Ovary (tissue), 7 donors: ENCODE measurements at regions not wholly inside any gene's neighbourhood (a gene's known extent, or its start where the extent isn't known, plus 50 kb on each side); places are given as distances from the start of the nearest gene placed in this dataset.

Experiments used
- DNase-seq, 5 donors: peaks; one replicate each; pipeline ENCODE4 v3.0.0-alpha.2; 2019 to 2020
- H3K27ac ChIP-seq, 2 donors: fragments of 200-600 bp; one replicate each; pipeline versions ENCODE4 v1.5.1 to v1.8.0; 2019 to 2022
- H3K27me3 ChIP-seq: fragments of 200-600 bp; one replicate; pipeline ENCODE4 v1.8.0; 2022
- H3K36me3 ChIP-seq: fragments of 200-600 bp; sonication (generic); one replicate; pipeline ENCODE4 v1.5.1; 2019
- H3K4me1 ChIP-seq: one replicate; pipeline ENCODE4 v1.8.1; 2013; ENCODE audit warnings: mild to moderate bottlenecking, moderate library complexity; ENCODE audit not compliant: insufficient read depth
- H3K4me3 ChIP-seq: fragments of 200-600 bp; sonication (generic); one replicate; pipeline ENCODE4 v1.5.1; 2017
- H3K9me3 ChIP-seq, 2 donors: fragments of 200-600 bp in 1 of 2; sonication (generic) in 1 of 2; one replicate each; pipeline versions ENCODE4 v1.5.1 to v1.8.1; 2013 to 2019; ENCODE audit warnings: mild to moderate bottlenecking in 1 of 2, moderate library complexity in 1 of 2
- EP300 ChIP-seq: sonication (generic); formaldehyde crosslinking; IDR thresholded peaks from one replicate; pipeline ENCODE4 v1.6.1; 2017; ENCODE audit warnings: antibody characterized with exemption
- POLR2A ChIP-seq: fragments of 450-650 bp; IDR thresholded peaks from one replicate; pipeline ENCODE4 v1.6.1; 2017; ENCODE audit warnings: antibody characterized with exemption, mild to moderate bottlenecking, moderate library complexity
- WGBS, 3 donors: extraction: QIAGEN DNeasy Blood & Tissue Kit in 1 of 3; methylation state at CpG; one replicate each; pipeline versions ENCODE4 v1.1.5 to v1.1.7; 2013 to 2017; 5-methylcytosine and 5-hydroxymethylcytosine counted together
- intact Hi-C, 4 donors: fragments of 100-400 bp; cut with DNase I; formaldehyde crosslinking; loops; one replicate each; pipeline versions ENCODE4 v1.11.0 to v1.15.1; 2022 to 2023
- TF ChIP-seq, protein P1 (sequence below), 3 donors: fragments of 450-650 bp in 2 of 3; fragments of 200-600 bp in 1 of 3; IDR thresholded peaks; one replicate each; pipeline versions ENCODE4 v1.5.1 to v1.8.0; 2016 to 2022; ENCODE audit warnings: antibody characterized with exemption in 3 of 3, mild to moderate bottlenecking in 1 of 3
- donor health status: DM: no; HTN: no; CAD: no; lungs with moderate emphysema.
- donor health status: DM: no; HTN: no; CAD: no.
- donor health status: Bipolar disorder and iron deficiency.
- donor health status: DM: no; HTN: no; CAD: no.
- donor health status: DM: yes; HTN: yes; CAD: no.

DNA sequence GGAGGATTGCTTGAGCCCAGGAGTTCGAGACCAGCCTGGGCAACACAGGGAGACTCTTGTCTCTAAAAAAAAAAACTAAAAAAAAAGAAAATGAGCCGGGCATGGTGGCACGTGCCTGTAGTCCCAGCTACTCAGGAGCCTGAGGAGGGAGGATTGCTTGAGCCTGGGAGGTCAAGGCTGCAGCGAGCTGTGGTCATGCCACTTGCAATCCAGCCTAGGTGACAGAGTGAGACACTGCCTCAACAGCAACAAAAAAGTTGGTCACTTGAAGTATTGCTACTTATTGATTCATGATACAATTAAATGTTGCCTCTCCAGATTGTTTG, 57.9 kb upstream of the CXADR start:
- no peak overlapping the region for H3K4me3 ChIP-seq
- TF ChIP-seq EP300: no peak
- TF ChIP-seq POLR2A: no peak
- TF ChIP-seq, protein P1, sequence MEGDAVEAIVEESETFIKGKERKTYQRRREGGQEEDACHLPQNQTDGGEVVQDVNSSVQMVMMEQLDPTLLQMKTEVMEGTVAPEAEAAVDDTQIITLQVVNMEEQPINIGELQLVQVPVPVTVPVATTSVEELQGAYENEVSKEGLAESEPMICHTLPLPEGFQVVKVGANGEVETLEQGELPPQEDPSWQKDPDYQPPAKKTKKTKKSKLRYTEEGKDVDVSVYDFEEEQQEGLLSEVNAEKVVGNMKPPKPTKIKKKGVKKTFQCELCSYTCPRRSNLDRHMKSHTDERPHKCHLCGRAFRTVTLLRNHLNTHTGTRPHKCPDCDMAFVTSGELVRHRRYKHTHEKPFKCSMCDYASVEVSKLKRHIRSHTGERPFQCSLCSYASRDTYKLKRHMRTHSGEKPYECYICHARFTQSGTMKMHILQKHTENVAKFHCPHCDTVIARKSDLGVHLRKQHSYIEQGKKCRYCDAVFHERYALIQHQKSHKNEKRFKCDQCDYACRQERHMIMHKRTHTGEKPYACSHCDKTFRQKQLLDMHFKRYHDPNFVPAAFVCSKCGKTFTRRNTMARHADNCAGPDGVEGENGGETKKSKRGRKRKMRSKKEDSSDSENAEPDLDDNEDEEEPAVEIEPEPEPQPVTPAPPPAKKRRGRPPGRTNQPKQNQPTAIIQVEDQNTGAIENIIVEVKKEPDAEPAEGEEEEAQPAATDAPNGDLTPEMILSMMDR (IDR thresholded peaks at IDR 0.05): no peak
- H3K4me1 ChIP-seq: no peaks in the 10 kb centered on the region
- H3K27me3 ChIP-seq: no peaks in the 10 kb centered on the region
- intact Hi-C loops: no loop called here
- H3K27ac ChIP-seq: no peak overlapping the region
- no peak for DNase-seq
- H3K36me3 ChIP-seq: no peaks in the 10 kb centered on the region
- H3K9me3 ChIP-seq: no peaks in the 10 kb centered on the region
- WGBS, 3 donors: 49 to 63% (median 59%) methylated on average over 4 of the region's 4 CpGs

DNA sequence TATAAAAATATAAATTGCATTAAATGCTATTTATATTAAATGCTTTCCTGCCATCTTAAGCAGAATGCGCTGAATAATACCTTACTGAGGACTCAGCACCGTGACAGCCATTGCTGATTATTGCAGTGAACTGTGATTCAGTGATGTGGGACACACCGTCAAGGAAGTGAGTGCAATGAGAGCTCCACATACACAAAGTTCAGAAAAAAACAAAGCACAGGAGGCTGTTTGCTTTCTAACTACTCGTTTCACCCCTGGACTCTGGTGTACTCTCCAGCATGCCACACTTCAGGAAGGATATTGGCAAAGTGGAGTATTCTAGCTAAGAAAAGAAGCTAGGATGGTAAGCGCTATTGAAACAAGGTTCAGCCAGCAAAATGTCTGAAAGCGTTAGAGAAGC, 57.4 kb upstream of the CXADR start:
- 74 to 80% (median 80%) methylated on average over 6 of the region's 6 CpGs for WGBS, 3 donors
- no peaks in the 10 kb centered on the region for H3K4me1 ChIP-seq
- no peaks in the 10 kb centered on the region for H3K27me3 ChIP-seq
- no peak for DNase-seq
- no peak overlapping the region for H3K4me3 ChIP-seq
- no peaks in the 10 kb centered on the region for H3K36me3 ChIP-seq
- TF ChIP-seq POLR2A (no peak), EP300 (no peak)
- TF ChIP-seq, protein P1 (IDR thresholded peaks at IDR 0.05): no peak
- intact Hi-C loops: no loop called here
- no peaks in the 10 kb centered on the region for H3K9me3 ChIP-seq
- H3K27ac ChIP-seq: no peak overlapping the region

DNA sequence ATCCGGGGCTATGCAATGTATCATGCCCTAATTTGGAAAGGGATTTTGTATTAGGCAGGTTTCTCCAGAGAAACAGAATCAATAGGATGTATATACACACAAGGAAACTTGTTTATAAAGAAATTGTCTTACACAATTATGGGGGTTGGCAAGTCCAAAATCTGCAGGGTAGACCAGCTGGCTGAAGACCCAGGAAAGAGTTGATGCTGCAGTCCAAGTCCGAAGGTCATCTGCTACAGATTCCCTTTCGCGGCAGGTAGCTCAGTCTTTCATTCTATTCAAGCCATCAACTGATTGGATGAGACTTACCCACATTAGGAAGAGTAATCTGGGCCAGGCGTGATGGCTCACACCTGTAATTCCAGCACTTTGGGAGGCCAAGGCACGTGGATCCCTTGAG, 54.6 kb upstream of the CXADR start:
- H3K36me3 ChIP-seq: no peaks in the 10 kb centered on the region
- TF ChIP-seq, protein P1 (IDR thresholded peaks at IDR 0.05): no peak
- no peak for TF ChIP-seq EP300
- no peak for TF ChIP-seq POLR2A
- intact Hi-C loops: no loop called here
- H3K27me3 ChIP-seq: no peaks in the 10 kb centered on the region
- WGBS, 3 donors: 66 to 86% (median 84%) methylated on average over 6 of the region's 6 CpGs
- no peaks in the 10 kb centered on the region for H3K9me3 ChIP-seq
- no peak for DNase-seq
- no peak overlapping the region for H3K27ac ChIP-seq
- H3K4me3 ChIP-seq: no peak overlapping the region
- no peaks in the 10 kb centered on the region for H3K4me1 ChIP-seq

DNA sequence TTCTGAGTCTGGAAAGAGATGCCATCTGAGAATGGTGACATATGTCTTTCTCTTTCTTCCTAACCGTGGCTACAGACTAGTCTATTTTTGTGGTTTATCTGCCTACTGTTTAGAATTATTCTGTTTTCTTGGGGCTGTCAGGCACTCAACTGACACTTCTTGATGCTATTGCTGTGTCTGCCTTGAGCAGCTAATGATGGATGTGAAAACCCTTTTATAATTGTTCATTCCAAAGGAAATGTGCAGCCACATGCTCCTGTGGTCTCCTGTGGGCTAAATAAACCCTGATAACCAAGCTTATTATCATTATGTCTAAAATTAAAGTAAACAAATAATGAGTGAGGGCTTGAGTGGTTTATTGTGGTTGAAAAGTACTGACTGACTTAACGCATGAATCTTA, 52.7 kb upstream of the CXADR start:
- intact Hi-C loops: no loop called here
- no peaks in the 10 kb centered on the region for H3K4me1 ChIP-seq
- 64 to 73% (median 66%) methylated on average over 2 of the region's 2 CpGs for WGBS, 3 donors

More for the DNA sequence above, 52.7 kb upstream of the CXADR start:
- Histone ChIP-seq H3K9me3 (no peaks in the 10 kb centered on the region), H3K4me3 (no peak overlapping the region), H3K36me3 (no peaks in the 10 kb centered on the region), H3K27me3 (no peaks in the 10 kb centered on the region), H3K27ac (no peak overlapping the region)
- no peak for DNase-seq
- TF ChIP-seq EP300 (no peak), POLR2A (no peak)
- TF ChIP-seq, protein P1 (IDR thresholded peaks at IDR 0.05): no peak
